Lower leg skin (tissue), 4 donors: ENCODE measurements at regions not wholly inside any gene's neighbourhood (a gene's known extent, or its start where the extent isn't known, plus 50 kb on each side); places are given as distances from the start of the nearest gene placed in this dataset.

Experiments
- DNase-seq, 2 donors: peaks; one replicate each; pipeline ENCODE4 v3.0.0-alpha.2; 2019; ENCODE audit warnings: low spot score in 2 of 2
- H3K4me3 ChIP-seq: fragments of 200-600 bp; sonication (generic); 2 replicates; pipeline ENCODE4 v1.5.1; 2017; ENCODE audit warnings: mild to moderate bottlenecking, low read depth; ENCODE audit not compliant: poor library complexity, severe bottlenecking
- POLR2A ChIP-seq, 2 donors: fragments of 450-650 bp; IDR thresholded peaks; one replicate each; pipeline ENCODE4 v1.6.1; 2016 to 2017; ENCODE audit warnings: antibody characterized with exemption in 2 of 2, mild to moderate bottlenecking in 1 of 2, moderate library complexity in 1 of 2
- WGBS, 2 donors: methylation state at CpG; one replicate each; pipeline ENCODE4 v1.1.5; 2018; 5-methylcytosine and 5-hydroxymethylcytosine counted together
- intact Hi-C: fragments of 100-400 bp; cut with DNase I; formaldehyde crosslinking; loops from one replicate; pipeline ENCODE4 v1.15.0; 2023; ENCODE audit warnings: low total_unique reads
- TF ChIP-seq, protein P1 (sequence below), 3 donors: fragments of 450-650 bp; IDR thresholded peaks; one replicate each; pipeline ENCODE4 v1.5.1; 2016; ENCODE audit warnings: antibody characterized with exemption in 3 of 3, mild to moderate bottlenecking in 3 of 3, moderate library complexity in 2 of 3

DNA sequence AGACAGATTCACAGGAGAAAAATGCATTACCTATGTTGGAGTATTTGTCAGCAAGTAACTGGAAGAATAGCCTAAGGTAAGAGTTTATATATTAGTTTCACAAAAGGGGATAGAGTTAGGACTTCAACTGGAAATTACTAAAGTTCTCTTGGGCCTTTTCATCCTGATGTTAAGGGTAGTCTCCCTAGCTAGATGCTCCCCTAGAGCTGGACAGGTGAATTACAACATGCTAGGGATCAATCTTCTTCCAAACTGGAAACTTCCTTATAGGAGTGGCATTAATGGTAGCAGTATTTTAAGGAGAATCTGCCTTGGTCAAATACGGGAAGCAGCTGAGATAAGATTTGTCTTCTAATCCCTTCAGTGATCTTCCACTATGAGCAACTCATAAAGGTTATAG lies 632.8 kb upstream of the RAG2 start:
- 70 to 71% methylated on average over 1 of the region's 1 CpG for WGBS, 2 donors
- DNase-seq = no peak
- intact Hi-C loops = no loop called here
- TF ChIP-seq, protein P1, sequence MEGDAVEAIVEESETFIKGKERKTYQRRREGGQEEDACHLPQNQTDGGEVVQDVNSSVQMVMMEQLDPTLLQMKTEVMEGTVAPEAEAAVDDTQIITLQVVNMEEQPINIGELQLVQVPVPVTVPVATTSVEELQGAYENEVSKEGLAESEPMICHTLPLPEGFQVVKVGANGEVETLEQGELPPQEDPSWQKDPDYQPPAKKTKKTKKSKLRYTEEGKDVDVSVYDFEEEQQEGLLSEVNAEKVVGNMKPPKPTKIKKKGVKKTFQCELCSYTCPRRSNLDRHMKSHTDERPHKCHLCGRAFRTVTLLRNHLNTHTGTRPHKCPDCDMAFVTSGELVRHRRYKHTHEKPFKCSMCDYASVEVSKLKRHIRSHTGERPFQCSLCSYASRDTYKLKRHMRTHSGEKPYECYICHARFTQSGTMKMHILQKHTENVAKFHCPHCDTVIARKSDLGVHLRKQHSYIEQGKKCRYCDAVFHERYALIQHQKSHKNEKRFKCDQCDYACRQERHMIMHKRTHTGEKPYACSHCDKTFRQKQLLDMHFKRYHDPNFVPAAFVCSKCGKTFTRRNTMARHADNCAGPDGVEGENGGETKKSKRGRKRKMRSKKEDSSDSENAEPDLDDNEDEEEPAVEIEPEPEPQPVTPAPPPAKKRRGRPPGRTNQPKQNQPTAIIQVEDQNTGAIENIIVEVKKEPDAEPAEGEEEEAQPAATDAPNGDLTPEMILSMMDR (IDR thresholded peaks at IDR 0.05) = no peak
- no peak for TF ChIP-seq POLR2A (IDR thresholded peaks at IDR 0.05)
- no peak overlapping the region for H3K4me3 ChIP-seq

DNA sequence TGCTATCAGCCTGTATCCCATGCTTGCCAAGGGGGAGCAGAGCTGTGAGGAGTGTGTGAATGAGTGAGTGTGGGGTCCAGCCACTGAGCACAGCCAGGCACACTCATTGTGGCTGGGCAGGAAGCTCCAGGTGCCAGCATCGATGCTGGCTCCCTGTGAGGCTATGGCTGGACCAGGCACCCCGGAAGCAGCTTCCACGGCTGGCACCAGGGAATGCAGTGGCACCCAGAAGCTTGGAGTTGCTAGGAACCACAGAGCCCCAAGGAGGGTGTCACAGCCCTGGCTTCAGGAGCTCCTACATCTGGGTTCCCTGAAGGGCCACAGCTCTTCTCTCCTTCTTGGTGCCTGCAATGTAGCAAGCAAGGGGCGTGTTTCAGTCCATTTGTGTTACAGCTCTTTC lies 625.9 kb upstream of the RAG2 start:
- WGBS, 2 donors = 80 to 87% methylated on average over 4 of the region's 4 CpGs
- TF ChIP-seq POLR2A (IDR thresholded peaks at IDR 0.05) = no peak
- TF ChIP-seq, protein P1 (IDR thresholded peaks at IDR 0.05) = no peak
- H3K4me3 ChIP-seq = no peak overlapping the region
- intact Hi-C loops = no loop called here
- peak in 1 of 2 donors; percentile 54 for DNase-seq

- no peak for TF ChIP-seq POLR2A (IDR thresholded peaks at IDR 0.05)
- TF ChIP-seq, protein P1 (IDR thresholded peaks at IDR 0.05) = no peak
- 67 to 68% methylated on average over 5 of the region's 5 CpGs for WGBS, 2 donors
- no peak for DNase-seq
- intact Hi-C loops = no loop called here
- no peak overlapping the region for H3K4me3 ChIP-seq
These were observed 605.0 kb upstream of the RAG2 start for GRCh38 chr11:37203006-37203405.

DNA sequence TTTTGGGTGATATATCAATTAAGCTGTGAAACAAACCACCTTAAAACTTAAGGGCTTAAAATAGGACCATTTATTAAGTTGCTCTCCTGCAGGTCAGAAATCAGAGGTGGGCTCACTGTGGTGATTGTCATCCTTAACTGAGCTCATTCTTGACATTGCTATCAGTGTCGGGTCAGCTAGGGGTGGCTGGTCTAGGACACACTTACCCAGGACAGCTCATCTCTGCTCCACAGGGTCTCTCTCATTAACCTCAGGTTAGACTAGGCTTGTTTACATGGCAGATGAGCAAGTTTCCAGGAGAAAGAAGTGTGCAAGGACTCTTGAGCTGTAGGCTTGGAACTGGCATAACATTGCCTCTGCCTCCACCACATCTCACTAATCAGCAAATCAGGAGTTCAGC lies 601.0 kb upstream of the RAG2 start:
- intact Hi-C loops = no loop called here
- H3K4me3 ChIP-seq = no peak overlapping the region
- WGBS, 2 donors = 75 to 87% methylated on average over 1 of the region's 1 CpG
- DNase-seq = no peak
- TF ChIP-seq POLR2A (IDR thresholded peaks at IDR 0.05) = no peak
- TF ChIP-seq, protein P1 (IDR thresholded peaks at IDR 0.05) = no peak

DNA sequence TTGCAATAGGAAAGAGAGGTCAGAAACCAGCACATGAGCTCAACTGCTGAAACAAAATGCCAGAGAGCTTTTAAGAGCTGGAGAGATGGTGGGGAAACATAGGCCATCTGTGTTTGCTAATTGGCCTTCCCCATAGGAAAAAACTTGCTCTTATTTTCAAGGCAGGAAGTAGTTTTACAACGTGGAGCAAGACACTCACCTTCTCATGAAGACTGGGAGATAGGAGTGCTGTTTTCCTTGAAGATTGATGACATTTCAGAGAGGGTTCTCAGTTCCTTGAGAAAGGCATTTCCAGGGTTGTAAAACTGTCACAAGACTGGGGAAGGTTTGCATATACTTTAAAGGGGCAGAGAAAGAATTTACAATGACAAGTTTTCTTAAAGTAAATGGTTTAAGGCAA lies 586.3 kb upstream of the RAG2 start:
- TF ChIP-seq POLR2A (IDR thresholded peaks at IDR 0.05) = no peak
- TF ChIP-seq, protein P1 (IDR thresholded peaks at IDR 0.05) = no peak
- DNase-seq = no peak
- H3K4me3 ChIP-seq = no peak overlapping the region
- 6 to 10% methylated on average over 1 of the region's 1 CpG for WGBS, 2 donors
- intact Hi-C loops = no loop called here

DNA sequence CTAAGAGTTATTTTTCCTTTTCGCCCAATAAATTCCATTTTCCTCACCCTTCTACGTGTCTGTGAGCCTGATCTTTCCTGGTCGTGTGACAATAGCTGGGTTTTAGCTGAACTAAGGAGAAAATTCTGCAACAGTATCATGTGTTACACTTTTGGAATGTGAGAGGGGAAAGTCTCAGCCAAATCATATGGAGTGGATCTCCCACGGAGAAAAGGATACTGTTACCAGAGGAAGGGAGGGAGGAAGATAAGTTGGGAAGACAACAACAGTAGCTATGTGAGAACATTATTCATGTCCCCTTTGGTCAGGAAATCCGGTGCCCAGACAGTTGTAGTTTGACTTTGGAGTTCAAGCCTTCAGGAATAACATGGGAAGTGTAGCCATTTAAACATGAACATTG lies 584.0 kb upstream of the RAG2 start:
- intact Hi-C loops = no loop called here
- no peak for TF ChIP-seq POLR2A (IDR thresholded peaks at IDR 0.05)
- TF ChIP-seq, protein P1 (IDR thresholded peaks at IDR 0.05) = no peak
- 41 to 56% methylated on average over 5 of the region's 5 CpGs for WGBS, 2 donors
- DNase-seq = no peak
- H3K4me3 ChIP-seq = no peak overlapping the region
